GM10248 (cell line): ENCODE measurements at regions not wholly inside any gene's neighbourhood (a gene's known extent, or its start where the extent isn't known, plus 50 kb on each side); places are given as distances from the start of the nearest gene placed in this dataset.

ENCODE experiments used
- CTCF ChIA-PET: fragments of 300-600 bp; sonication (Branson Sonifier 250); formaldehyde crosslinking; extraction: SDS; loops from one replicate; lab custom pipeline; 2021; ENCODE audit warnings: antibody characterized with exemption; lab: Yijun Ruan, JAX
- POLR2A ChIA-PET: fragments of 350-650 bp; sonication (Branson Sonifier 250); formaldehyde crosslinking; extraction: SDS; loops from one replicate; lab custom pipeline; 2020; ENCODE audit warnings: antibody characterized with exemption; lab: Yijun Ruan, JAX
- DNase-seq: peaks from one replicate; pipeline ENCODE4 v3.0.0; 2012; ENCODE audit errors: extremely low spot score
- TF ChIP-seq, protein P1 (sequence below): IDR thresholded peaks from 2 replicates; pipeline ENCODE4 v1.5.1; 2012; ENCODE audit warnings: mild to moderate bottlenecking, low read depth; ENCODE audit errors: extremely low read depth, missing control alignments, control extremely low read depth

DNA sequence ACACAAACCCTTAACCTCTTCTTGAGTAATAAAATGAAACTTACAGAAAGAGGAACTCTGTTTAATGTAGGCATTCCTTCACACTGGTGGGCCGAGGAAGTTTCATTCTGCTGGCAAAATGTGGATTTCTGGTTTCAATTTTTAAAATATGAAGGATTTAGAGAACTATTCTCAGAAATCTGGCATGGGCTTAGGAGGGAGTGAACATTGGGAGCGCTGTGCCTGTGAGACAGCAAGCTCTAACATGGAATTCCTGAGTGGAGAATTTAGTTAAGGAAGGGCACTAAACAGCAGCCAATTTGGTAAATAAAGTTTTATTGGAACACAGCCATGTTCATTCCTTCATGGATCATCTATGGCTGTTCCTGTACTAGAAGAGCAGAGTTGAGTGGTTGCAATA is 751.8 kb upstream of the IGFBP3 start:
- CTCF ChIA-PET, result interaction anchor here (1.2 to 2.8 kb wide), 2 partner anchors 12 to 22 kb away, joined by 3 to 6 read pairs; no protein-coding TSS in a partner anchor

DNA sequence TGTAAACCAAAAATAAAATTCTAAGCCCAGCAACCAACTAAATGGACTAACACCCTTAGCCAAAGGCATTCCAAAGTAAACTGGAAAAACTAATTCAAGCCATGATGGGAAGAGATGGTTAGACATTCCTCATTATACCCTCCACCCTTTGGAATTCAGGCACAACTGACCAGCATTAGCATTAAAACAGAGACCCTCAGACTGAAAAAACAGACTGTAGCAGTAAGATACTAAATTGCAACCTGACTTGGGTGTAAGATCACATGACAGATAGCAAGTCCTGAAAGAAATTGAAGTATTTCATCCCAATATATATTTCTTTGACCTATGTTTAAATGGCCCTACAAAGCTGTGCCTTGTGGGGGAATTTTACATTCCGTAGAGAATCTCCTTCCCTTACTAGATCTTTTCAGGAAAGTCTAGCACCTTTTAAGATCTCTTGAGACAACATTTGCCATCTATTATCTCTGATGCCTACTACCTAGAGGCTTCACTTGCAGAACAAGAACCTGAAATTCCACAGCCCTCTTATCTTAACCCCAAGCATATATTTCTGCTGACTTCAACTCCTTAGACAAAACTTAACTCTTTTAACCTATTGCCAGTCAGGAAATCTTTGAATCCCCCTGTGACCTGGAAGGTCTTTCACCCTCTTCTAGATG is 750.2 kb upstream of the IGFBP3 start:
- CTCF ChIA-PET, result interaction anchor here (1.0 to 1.6 kb wide), 5 partner anchors 8 to 14 kb away, joined by 3 to 5 read pairs (median 3); no protein-coding TSS in a partner anchor
- no peak for DNase-seq
- POLR2A ChIA-PET, result no interaction called here
- TF ChIP-seq, protein P1, sequence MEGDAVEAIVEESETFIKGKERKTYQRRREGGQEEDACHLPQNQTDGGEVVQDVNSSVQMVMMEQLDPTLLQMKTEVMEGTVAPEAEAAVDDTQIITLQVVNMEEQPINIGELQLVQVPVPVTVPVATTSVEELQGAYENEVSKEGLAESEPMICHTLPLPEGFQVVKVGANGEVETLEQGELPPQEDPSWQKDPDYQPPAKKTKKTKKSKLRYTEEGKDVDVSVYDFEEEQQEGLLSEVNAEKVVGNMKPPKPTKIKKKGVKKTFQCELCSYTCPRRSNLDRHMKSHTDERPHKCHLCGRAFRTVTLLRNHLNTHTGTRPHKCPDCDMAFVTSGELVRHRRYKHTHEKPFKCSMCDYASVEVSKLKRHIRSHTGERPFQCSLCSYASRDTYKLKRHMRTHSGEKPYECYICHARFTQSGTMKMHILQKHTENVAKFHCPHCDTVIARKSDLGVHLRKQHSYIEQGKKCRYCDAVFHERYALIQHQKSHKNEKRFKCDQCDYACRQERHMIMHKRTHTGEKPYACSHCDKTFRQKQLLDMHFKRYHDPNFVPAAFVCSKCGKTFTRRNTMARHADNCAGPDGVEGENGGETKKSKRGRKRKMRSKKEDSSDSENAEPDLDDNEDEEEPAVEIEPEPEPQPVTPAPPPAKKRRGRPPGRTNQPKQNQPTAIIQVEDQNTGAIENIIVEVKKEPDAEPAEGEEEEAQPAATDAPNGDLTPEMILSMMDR, result no peak

More for the DNA sequence above, 751.8 kb upstream of the IGFBP3 start:
- TF ChIP-seq, protein P1, result no peak
- DNase-seq, result no peak
- POLR2A ChIA-PET, result no interaction called here

DNA sequence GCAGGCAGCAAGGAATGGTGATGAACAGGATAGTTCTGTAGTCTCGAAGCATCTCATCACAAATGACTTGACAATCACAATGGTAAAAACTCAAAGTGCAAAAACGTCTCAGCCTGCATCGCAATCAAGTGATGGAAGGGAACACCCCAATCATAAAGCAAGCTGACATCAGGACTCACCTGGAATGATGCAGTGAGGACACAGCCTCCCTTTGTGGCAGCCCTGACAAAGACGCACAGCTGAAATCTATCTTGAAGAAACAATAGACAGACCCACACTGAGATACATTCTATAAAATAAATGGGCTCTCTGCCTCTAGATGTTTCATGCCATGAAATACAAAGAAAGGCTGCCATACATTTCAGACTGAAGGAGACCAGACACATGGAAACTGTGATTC is 748.0 kb upstream of the IGFBP3 start:
- POLR2A ChIA-PET, result no interaction called here
- CTCF ChIA-PET, result no interaction called here
- no peak for DNase-seq
- TF ChIP-seq, protein P1, result no peak

DNA sequence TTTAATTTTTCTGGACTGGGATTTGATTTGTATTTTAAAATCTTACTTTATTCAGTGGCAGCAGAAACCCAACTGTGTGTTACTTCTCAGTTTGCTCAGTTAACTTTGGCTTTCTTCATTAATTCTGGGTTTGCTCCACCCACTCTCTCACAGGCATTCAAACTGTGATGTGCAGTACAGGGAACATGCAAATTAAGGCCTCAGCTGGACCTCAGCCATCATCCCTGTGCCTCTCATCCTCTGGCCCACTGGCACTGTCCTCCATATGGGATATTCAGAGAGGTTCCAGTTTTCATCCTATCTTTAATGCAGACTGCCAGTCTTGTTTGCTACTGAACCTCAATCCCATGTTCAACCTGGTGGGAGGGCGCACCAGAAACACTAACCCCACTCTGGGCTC is 743.4 kb upstream of the IGFBP3 start:
- TF ChIP-seq, protein P1, result no peak
- ChIA-PET POLR2A (no interaction called here), CTCF (no interaction called here)
- DNase-seq, result no peak

DNA sequence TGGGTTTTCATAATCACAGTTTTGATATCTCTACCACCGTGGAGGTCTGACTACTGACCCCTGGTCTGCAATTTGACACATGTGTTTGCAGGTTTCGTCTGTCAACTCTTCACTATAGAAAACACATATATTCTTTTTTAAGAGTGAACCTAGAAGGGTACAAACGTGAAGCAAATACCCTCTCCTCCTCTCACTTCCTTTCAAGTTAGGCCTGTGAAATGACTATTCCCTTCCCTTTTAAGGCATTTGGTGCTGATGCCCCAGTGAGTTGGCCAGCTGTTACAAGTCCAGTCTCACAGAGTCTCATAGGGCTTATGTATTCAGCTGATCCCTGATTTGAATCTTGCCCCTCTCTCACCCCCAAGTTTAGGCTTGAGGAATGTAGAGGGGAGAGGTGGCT is 742.0 kb upstream of the IGFBP3 start:
- TF ChIP-seq, protein P1, result no peak
- ChIA-PET POLR2A (no interaction called here), CTCF (no interaction called here)
- no peak for DNase-seq

DNA sequence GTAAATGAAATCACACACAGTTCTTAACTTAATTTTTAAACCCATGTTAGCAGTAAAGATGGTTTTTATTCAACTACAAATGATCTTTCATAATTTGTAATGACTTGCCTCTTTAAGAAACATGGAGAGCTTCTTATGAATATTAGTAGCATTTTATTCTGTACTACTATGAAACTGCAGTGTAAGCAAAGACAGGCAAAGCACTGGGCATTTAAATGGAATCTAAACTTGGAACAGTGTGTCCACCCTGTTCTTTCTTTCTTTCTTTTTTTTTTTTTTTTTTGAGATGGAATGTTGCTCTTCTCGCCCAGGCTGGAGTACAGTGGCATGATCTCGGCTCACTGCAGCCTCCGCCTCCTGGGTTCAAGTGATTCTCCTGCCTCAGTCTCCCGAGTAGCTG is 740.4 kb upstream of the IGFBP3 start:
- POLR2A ChIA-PET, result no interaction called here
- CTCF ChIA-PET, result interaction anchor here (1.3 to 2.1 kb wide), 2 partner anchors 9 to 12 kb away, joined by 3 to 6 read pairs; no protein-coding TSS in a partner anchor

More for the DNA sequence above, 740.4 kb upstream of the IGFBP3 start:
- DNase-seq, result no peak
- TF ChIP-seq, protein P1, result no peak
